ENCODE measurements at regions not wholly inside any gene's neighbourhood (a gene's known extent, or its start where the extent isn't known, plus 50 kb on each side); places are given as distances from the start of the nearest gene placed in this dataset.

- H3K79me2 ChIP-seq (ENCODE audit: control insufficient read depth in 1 of 2, insufficient read depth in 2 of 2, low read length in 2 of 2), result no peaks in the 10 kb centered on the region
- H2BK15ac ChIP-seq (ENCODE audit: low read length), result no peak overlapping the region
- H2AFZ ChIP-seq (ENCODE audit: low read length), result no peak overlapping the region
- H4K91ac ChIP-seq (replicated peaks; ENCODE audit: insufficient read length, low read length), result no peak overlapping the region
- DNase-seq (ENCODE audit: low read depth in 1 of 2, low spot score in 2 of 2), result no peak
- no peak for FAIRE-seq
- H3K4me2 ChIP-seq (ENCODE audit: insufficient read depth in 1 of 2, low read depth in 2 of 2, low read length in 2 of 2), result no peak overlapping the region
- no peak overlapping the region for H2BK120ac ChIP-seq (replicated peaks; ENCODE audit: low read depth, low read length)
- no peak overlapping the region for H3K4ac ChIP-seq (replicated peaks; ENCODE audit: insufficient read length, low read depth, low read length)
- H3K27ac ChIP-seq (ENCODE audit: low read depth, low read length), result no peak overlapping the region
- H3K79me1 ChIP-seq (ENCODE audit: low read depth, low read length), result no peaks in the 10 kb centered on the region
- H3K4me3 ChIP-seq (ENCODE audit: extremely low read depth in 1 of 4, insufficient read depth in 2 of 4, low read depth in 3 of 4, low read length in 4 of 4), result no peak overlapping the region
- no peak overlapping the region for H2AK5ac ChIP-seq (ENCODE audit: low read depth, low read length)
- no peaks in the 10 kb centered on the region for H3K4me1 ChIP-seq (replicated peaks in 1 of 4; ENCODE audit: control insufficient read depth in 3 of 4, insufficient read depth in 4 of 4, low read length in 3 of 4)
- no peak overlapping the region for H3K18ac ChIP-seq (ENCODE audit: extremely low read depth, low read length)
- no peak overlapping the region for H4K8ac ChIP-seq (ENCODE audit: extremely low read depth, insufficient read depth, low read length)
- H3K23ac ChIP-seq (ENCODE audit: insufficient read length), result no peak overlapping the region
- no peak overlapping the region for H3K56ac ChIP-seq (replicated peaks; ENCODE audit: insufficient read length, low read depth, low read length)
- no peak overlapping the region for H3K14ac ChIP-seq (ENCODE audit: insufficient read length)
- no peaks in the 10 kb centered on the region for H3K23me2 ChIP-seq (ENCODE audit: low read depth, low read length)
- H3K36me3 ChIP-seq (ENCODE audit: control insufficient read depth in 2 of 4, insufficient read depth in 4 of 4, low read length in 3 of 4), result no peaks in the 10 kb centered on the region
- ChIA-PET CTCF (ENCODE audit: partially characterized antibody) (interaction anchor here (1.8 kb wide), 1 partner anchor 16 kb away, joined by 5 read pairs; no protein-coding TSS in a partner anchor), POLR2A (ENCODE audit: partially characterized antibody) (no interaction called here)
- WGBS, 2 experiments (ENCODE audit: extremely low coverage in 1 of 2, insufficient coverage in 1 of 2, insufficient read length in 1 of 2, insufficient replicate concordance in 2 of 2, low coverage in 1 of 2, low lambda C conversion rate in 2 of 2, missing lambda C conversion rate in 1 of 2), result 90% methylated on average over 2 of the region's 2 CpGs; no CpG with 5 or more reads in 1 of the 2 experiments
- H3K27me3 ChIP-seq (replicated peaks in 1 of 4; ENCODE audit: control insufficient read depth in 3 of 4, extremely low read depth in 1 of 4, insufficient read depth in 3 of 4, low read length in 3 of 4), result no peaks in the 10 kb centered on the region
- no peak overlapping the region for H2BK20ac ChIP-seq (ENCODE audit: low read length)
- no peaks in the 10 kb centered on the region for H4K20me1 ChIP-seq (replicated peaks in 1 of 2; ENCODE audit: control insufficient read depth in 1 of 2, insufficient read depth in 2 of 2, low read length in 2 of 2)
- no peak overlapping the region for H4K5ac ChIP-seq (ENCODE audit: insufficient read length, low read depth, low read length)
- no peak overlapping the region for H2BK5ac ChIP-seq (ENCODE audit: low read depth, low read length)
- no peak overlapping the region for H3K9ac ChIP-seq (replicated peaks in 1 of 4; ENCODE audit: extremely low read depth in 1 of 4, low read depth in 3 of 4, low read length in 3 of 4)
- no peak overlapping the region for H2BK12ac ChIP-seq (ENCODE audit: low read depth, low read length)
- no peaks in the 10 kb centered on the region for H3K9me3 ChIP-seq (ENCODE audit: insufficient read depth in 2 of 2, low read depth in 1 of 2, low read length in 1 of 2)
- no peak for TF ChIP-seq CTCF (IDR thresholded peaks at IDR 0.05; ENCODE audit: control extremely low read depth in 1 of 3, insufficient read depth in 1 of 3, low read depth in 1 of 3, low read length in 3 of 3)
- no peak for TF ChIP-seq JUN (IDR thresholded peaks at IDR 0.05; ENCODE audit: low read depth, low read length)
- no peak for TF ChIP-seq EP300 (IDR thresholded peaks at IDR 0.05; ENCODE audit: borderline replicate concordance in 1 of 2, low read depth in 2 of 2, low read length in 2 of 2)
- TF ChIP-seq HDAC6 (IDR thresholded peaks at IDR 0.05; ENCODE audit: low read depth, low read length), result no peak
- no peak for TF ChIP-seq NRF1 (IDR thresholded peaks at IDR 0.05; ENCODE audit: low read depth, low read length)
- no peak for TF ChIP-seq ASH2L (IDR thresholded peaks at IDR 0.05; ENCODE audit: low read length)
- no peak for TF ChIP-seq TCF12 (IDR thresholded peaks at IDR 0.05; ENCODE audit: low read depth, low read length)
- TF ChIP-seq TEAD4 (IDR thresholded peaks at IDR 0.05; ENCODE audit: low read depth, low read length), result no peak
- TF ChIP-seq POLR2AphosphoS5 (IDR thresholded peaks at IDR 0.05; ENCODE audit: low read depth, low read length), result no peak
- TF ChIP-seq TAF7 (optimal IDR thresholded peaks at IDR 0.05; ENCODE audit: borderline replicate concordance, low read depth, low read length), result no peak
- TF ChIP-seq KDM1A (IDR thresholded peaks at IDR 0.05; ENCODE audit: borderline replicate concordance, low read length), result no peak
- TF ChIP-seq CTBP2 (IDR thresholded peaks at IDR 0.05; ENCODE audit: borderline replicate concordance, insufficient read depth, insufficient read length, low read length), result no peak
Measured at GRCh38 chr5:96250782-96251181, 182.3 kb downstream of the PCSK1 start.

Data from H1 (cell line).